Calu3 (cell line): ENCODE measurements at regions not wholly inside any gene's neighbourhood (a gene's known extent, or its start where the extent isn't known, plus 50 kb on each side); places are given as distances from the start of the nearest gene placed in this dataset.
A peak's percentile ranks its signal among the peaks of the same experiment; 100 is the strongest.

Experiments
- BruUV-seq: library from RNA; stranded (reverse); fragments of 400-500 nt; replicated peaks from 2 replicates; lab custom pipeline; 2021; lab: Mats Ljungman, UMichigan
- CTCF ChIA-PET: fragments of 300-600 bp; sonication (Branson Sonifier 250); formaldehyde crosslinking; loops from one replicate; lab custom pipeline; 2022; ENCODE audit warnings: antibody characterized with exemption; lab: Charles Lee
- DNase-seq: peaks from one replicate; pipeline ENCODE4 v3.0.0; 2022
- H3K27ac Mint-ChIP-seq: one replicate; pipeline ENCODE4 v1.8.0; 2022; ENCODE audit warnings: mixed read lengths; ENCODE audit not compliant: unreplicated experiment
- H3K27me3 Mint-ChIP-seq: one replicate; pipeline ENCODE4 v1.8.0; 2022; ENCODE audit warnings: mixed read lengths; ENCODE audit not compliant: unreplicated experiment
- H3K36me3 Mint-ChIP-seq: one replicate; pipeline ENCODE4 v1.8.0; 2022; ENCODE audit warnings: mild to moderate bottlenecking, moderate library complexity, mixed read lengths; ENCODE audit not compliant: insufficient read depth, unreplicated experiment
- H3K4me1 Mint-ChIP-seq: one replicate; pipeline ENCODE4 v1.8.0; 2022; ENCODE audit warnings: mild to moderate bottlenecking, low read depth, mixed read lengths; ENCODE audit not compliant: unreplicated experiment
- H3K4me3 Mint-ChIP-seq: one replicate; pipeline ENCODE4 v1.8.0; 2022; ENCODE audit warnings: mild to moderate bottlenecking, low read depth, moderate library complexity, mixed read lengths; ENCODE audit not compliant: unreplicated experiment
- H3K9me3 Mint-ChIP-seq: one replicate; pipeline ENCODE4 v1.8.0; 2022; ENCODE audit warnings: low read depth, mixed read lengths; ENCODE audit not compliant: unreplicated experiment
- CTCF ChIP-seq: fragments of 200-600 bp; IDR thresholded peaks from one replicate; pipeline ENCODE4 v1.8.0; 2022; ENCODE audit warnings: antibody characterized with exemption; ENCODE audit not compliant: unreplicated experiment
- intact Hi-C: fragments of 100-400 bp; cut with micrococcal nuclease; formaldehyde crosslinking; loops from one replicate; pipeline ENCODE4 v1.10.0; 2022; ENCODE audit not compliant: unreplicated experiment

DNA sequence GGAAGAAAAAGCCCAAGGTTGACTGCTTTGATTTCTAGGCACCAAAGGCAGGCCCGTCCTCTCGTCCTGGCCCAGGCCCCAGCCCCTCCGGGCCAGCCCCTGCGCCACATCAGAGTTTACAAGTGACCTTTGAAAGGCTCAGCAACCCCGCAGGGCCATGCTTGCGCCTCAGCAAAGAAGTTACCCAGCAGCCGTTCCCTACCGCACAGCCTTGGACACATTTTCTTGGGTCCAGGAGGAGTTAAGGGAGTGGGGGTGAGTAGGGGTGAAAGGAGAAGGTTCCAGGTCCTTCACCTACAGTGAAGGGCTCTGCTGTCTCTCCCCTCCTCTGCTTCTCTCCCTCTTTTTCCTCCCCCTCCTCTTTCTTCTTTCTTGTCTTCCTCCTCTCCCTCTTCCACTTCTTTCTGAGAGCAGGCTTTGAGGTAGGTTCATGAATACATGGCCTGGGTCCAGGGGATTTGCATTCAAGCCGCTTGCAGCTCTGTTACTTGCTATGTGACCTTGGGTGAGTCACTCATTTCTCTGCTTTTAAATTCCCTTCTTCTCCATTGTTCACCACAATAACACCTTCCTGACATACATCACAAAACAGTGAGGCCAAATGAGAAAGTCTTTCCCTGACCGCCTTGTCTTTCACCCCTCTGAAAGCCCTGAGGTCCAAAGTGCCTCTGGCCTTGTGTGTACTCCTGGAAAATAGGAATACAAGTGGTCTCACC is 223.3 kb upstream of the TPRG1 start:
- peak overlapping the region; percentile 62 for H3K4me3 Mint-ChIP-seq
- peaks cover 42% of the 10 kb centered on the region for H3K4me1 Mint-ChIP-seq
- no peaks in the 10 kb centered on the region for H3K27me3 Mint-ChIP-seq
- CTCF ChIA-PET: interaction anchor here (0.6 to 3.5 kb wide), 6 partner anchors 19 to 1209 kb away, joined by 3 to 31 read pairs (median 4); no protein-coding TSS in a partner anchor
- peak; percentile 76 for DNase-seq
- peak overlapping the region; percentile 90 for H3K27ac Mint-ChIP-seq
- H3K36me3 Mint-ChIP-seq: peaks cover 31% of the 10 kb centered on the region
- intact Hi-C loops: loop anchor here (2.0 to 5.0 kb wide), 2 partner anchors 652 to 1564 kb away; partner anchors contain the start of gene IL1RAP
- TF ChIP-seq CTCF: no peak
- no TSS peak for BruUV-seq
- H3K9me3 Mint-ChIP-seq: no peaks in the 10 kb centered on the region

- CTCF ChIA-PET: interaction anchor here (0.6 to 3.5 kb wide), 2 partner anchors 603 to 1209 kb away, joined by 3 to 31 read pairs; no protein-coding TSS in a partner anchor
- Mint-ChIP-seq H3K27ac (peak overlapping the region; percentile 90), H3K27me3 (no peaks in the 10 kb centered on the region), H3K9me3 (no peaks in the 10 kb centered on the region), H3K4me3 (peak overlapping the region; percentile 62), H3K36me3 (peaks cover 31% of the 10 kb centered on the region), H3K4me1 (peaks cover 42% of the 10 kb centered on the region)
- DNase-seq: no peak
- BruUV-seq: no TSS peak
- TF ChIP-seq CTCF: no peak
- intact Hi-C loops: loop anchor here (2.0 to 5.0 kb wide), 2 partner anchors 652 to 1563 kb away; partner anchors contain the start of gene IL1RAP
Observed at GRCh38 chr3:188948997-188949389, 222.8 kb upstream of the TPRG1 start.

DNA sequence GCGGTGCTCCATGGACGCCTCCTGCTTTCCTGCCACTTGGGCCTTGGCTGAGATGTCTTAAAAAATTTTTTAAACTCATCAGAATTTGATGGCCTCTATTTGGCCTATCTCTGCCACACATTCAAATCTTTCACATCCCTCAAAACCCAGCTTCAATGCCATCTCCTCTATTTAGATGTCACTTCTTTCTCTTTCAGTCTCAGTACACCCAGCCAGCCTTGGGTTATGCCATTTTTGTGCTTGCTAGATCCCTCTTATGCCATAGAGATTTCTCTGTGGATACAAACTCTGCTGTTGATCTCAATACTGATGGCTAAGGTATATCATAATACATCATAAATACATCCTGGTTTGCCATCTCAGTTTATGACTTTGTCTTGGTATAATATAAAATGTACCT is 222.3 kb upstream of the TPRG1 start:
- TF ChIP-seq CTCF: no peak
- CTCF ChIA-PET: no interaction called here
- Mint-ChIP-seq H3K4me3 (peak overlapping the region; percentile 62), H3K4me1 (peaks cover 42% of the 10 kb centered on the region), H3K9me3 (no peaks in the 10 kb centered on the region), H3K27ac (peak overlapping the region; percentile 90), H3K36me3 (peaks cover 31% of the 10 kb centered on the region), H3K27me3 (no peaks in the 10 kb centered on the region)
- DNase-seq: no peak
- BruUV-seq: no TSS peak
- intact Hi-C loops: loop anchor here (2.0 to 5.0 kb wide), 2 partner anchors 653 to 1563 kb away; partner anchors contain the start of gene IL1RAP

DNA sequence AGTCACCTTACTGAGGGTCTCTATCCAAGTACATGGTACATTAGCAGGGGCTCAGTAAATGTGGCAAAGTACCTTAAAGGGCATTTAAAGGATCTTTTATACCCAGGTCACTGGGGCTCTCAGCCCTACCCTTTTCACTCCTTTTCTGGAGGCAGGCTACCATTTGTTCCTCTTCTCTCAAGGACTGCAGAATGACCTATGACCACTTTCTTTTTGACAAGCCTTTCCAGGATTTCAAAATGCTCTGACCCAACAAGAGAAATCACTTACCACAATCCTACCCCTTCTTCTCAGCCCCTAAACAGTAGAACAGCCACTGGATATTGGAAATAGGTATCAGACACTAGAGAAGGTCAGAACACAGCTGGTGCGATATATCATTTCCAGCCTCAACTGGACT is 221.8 kb upstream of the TPRG1 start:
- no TSS peak for BruUV-seq
- TF ChIP-seq CTCF: no peak
- Mint-ChIP-seq H3K4me1 (peaks cover 42% of the 10 kb centered on the region), H3K4me3 (peak overlapping the region; percentile 62), H3K27ac (peak overlapping the region; percentile 90), H3K9me3 (no peaks in the 10 kb centered on the region), H3K27me3 (no peaks in the 10 kb centered on the region), H3K36me3 (peaks cover 31% of the 10 kb centered on the region)
- intact Hi-C loops: loop anchor here (1.0 to 10.0 kb wide), 8 partner anchors 133 to 1562 kb away; partner anchors contain the start of genes IL1RAP and LPP
- DNase-seq: no peak
- CTCF ChIA-PET: interaction anchor here (1.2 to 7.3 kb wide), 4 partner anchors 21 to 1211 kb away, joined by 5 to 171 read pairs (median 6); no protein-coding TSS in a partner anchor
